ENCODE measurements at regions not wholly inside any gene's neighbourhood (a gene's known extent, or its start where the extent isn't known, plus 50 kb on each side); places are given as distances from the start of the nearest gene placed in this dataset.

DNA sequence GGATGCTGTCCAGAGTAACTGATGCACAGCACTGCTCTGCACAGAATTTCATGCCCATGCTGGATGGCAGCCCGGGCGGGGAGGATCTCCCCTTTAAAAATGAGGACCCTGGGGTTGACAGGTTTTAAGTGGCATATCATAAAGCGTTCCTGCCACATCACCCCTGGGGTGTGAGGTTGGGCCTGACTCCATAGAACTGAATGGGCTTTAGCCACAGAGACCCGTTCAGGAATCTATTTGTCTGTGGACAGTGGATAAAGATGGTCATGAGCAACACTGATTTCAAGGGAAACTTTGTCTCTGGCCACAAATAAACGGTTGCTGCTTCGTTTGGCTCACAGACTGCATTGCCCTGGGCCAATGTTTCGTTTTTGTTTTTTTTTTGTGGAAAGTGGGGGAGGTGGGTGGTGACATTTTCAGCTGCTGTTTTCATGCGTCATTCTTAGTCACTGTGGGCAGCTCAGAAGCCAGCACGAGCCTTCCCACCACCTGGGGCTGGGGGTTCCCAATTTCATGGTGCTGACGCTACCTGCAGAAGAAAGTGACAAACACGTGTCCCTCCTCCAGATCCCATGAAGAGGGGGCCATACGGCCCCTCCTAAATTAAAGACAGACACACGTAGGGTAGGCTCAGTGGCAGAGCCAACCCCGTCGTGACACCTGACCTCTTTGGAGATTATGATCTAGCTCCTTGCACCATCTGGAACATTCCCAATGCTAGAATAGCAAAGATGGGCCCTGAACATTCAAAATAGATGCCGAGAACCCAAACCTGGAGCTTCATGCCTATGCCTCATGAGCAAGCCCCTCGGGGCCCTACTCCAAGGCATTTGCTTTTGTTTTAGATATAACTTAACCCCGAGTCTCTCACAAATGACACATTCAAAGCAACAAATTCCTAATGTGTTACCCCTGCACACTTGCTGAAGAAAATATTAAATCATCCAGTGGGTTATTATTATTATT, 54.8 kb upstream of the PHF21B start:
- Histone ChIP-seq H3K4me3 (replicated peaks in 1 of 2; ENCODE audit: low read depth in 1 of 2, low read length in 2 of 2) (0 out of 4 replicates have a peak overlapping the region, but pooled peaks of 1 of the 2 experiments have one; percentile 7), H3K27ac (ENCODE audit: low read depth, low read length) (no peak overlapping the region), H3K79me2 (ENCODE audit: insufficient read depth, low read length) (no peaks in the 10 kb centered on the region), H3K4me2 (ENCODE audit: low read length) (peak overlapping the region; percentile 54), H3K36me3 (ENCODE audit: control insufficient read depth in 1 of 2, insufficient read depth in 2 of 2, low read length in 2 of 2) (no peaks in the 10 kb centered on the region), H3K9me3 (ENCODE audit: control insufficient read depth in 1 of 2, insufficient read depth in 1 of 2, low read depth in 1 of 2, low read length in 2 of 2) (no peaks in the 10 kb centered on the region), H4K20me1 (ENCODE audit: insufficient read depth) (no peaks in the 10 kb centered on the region), H3K9me2 (ENCODE audit: insufficient read depth) (no peaks in the 10 kb centered on the region), H3K9ac (ENCODE audit: low read length) (0 out of 2 replicates have a peak overlapping the region, but pooled peaks have one; percentile 6), H3K27me3 (ENCODE audit: insufficient read depth, low read length) (no peaks in the 10 kb centered on the region), H3K4me1 (ENCODE audit: control insufficient read depth in 1 of 2, insufficient read depth in 2 of 2, low read length in 2 of 2) (peaks cover 9 to 26% of the 10 kb centered on the region in 2 experiments), H2AFZ (ENCODE audit: low read depth, low read length, poor library complexity, severe bottlenecking) (peak overlapping the region; percentile 42)
- ChIA-PET POLR2A (no interaction called here), RAD21 (ENCODE audit: low non-redundant PET in 1 of 2, low total read pairs in 2 of 2, uncharacterized antibody in 2 of 2, unreplicated experiment in 2 of 2) (no interaction called here), CTCF (no interaction called here)
- DNase-seq (ENCODE audit: low read depth, low spot score) (no peak), ATAC-seq (peak; percentile 68)
- intact Hi-C loops (cut with micrococcal nuclease) = no loop called here
- BruUV-seq (replicated peaks) = no TSS peak
- peak; percentile 46; the same call in 1 of the 2 replicates for TF ChIP-seq EGR1 (IDR thresholded peaks at IDR 0.05; ENCODE audit: low read depth)
- no peak for TF ChIP-seq ZBTB33 (IDR thresholded peaks at IDR 0.05; ENCODE audit: extremely low read depth, insufficient replicate concordance, low read length)
- no peak for TF ChIP-seq ELF1 (IDR thresholded peaks at IDR 0.05; ENCODE audit: borderline replicate concordance, low read depth)
- TF ChIP-seq EZH2phosphoT487 (IDR thresholded peaks at IDR 0.05; ENCODE audit: borderline replicate concordance) = no peak
- no peak for TF ChIP-seq EZH2 (IDR thresholded peaks at IDR 0.05)
- 0 out of 2 replicates have a peak, but pooled peaks have one; percentile 31 for TF ChIP-seq JUND (IDR thresholded peaks at IDR 0.05)
- no peak for TF ChIP-seq ZNF274 (IDR thresholded peaks at IDR 0.05; ENCODE audit: low read depth, low read length)
- no peak for TF ChIP-seq POLR2AphosphoS5 (IDR thresholded peaks at IDR 0.05; ENCODE audit: low read depth, low read length)
- TF ChIP-seq REST (IDR thresholded peaks at IDR 0.05; ENCODE audit: low read depth) = no peak
- TF ChIP-seq, protein P1, sequence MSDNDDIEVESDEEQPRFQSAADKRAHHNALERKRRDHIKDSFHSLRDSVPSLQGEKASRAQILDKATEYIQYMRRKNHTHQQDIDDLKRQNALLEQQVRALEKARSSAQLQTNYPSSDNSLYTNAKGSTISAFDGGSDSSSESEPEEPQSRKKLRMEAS (IDR thresholded peaks at IDR 0.05) = peak; percentile 20; the same call in 1 of the 2 replicates
- TF ChIP-seq, protein P2, sequence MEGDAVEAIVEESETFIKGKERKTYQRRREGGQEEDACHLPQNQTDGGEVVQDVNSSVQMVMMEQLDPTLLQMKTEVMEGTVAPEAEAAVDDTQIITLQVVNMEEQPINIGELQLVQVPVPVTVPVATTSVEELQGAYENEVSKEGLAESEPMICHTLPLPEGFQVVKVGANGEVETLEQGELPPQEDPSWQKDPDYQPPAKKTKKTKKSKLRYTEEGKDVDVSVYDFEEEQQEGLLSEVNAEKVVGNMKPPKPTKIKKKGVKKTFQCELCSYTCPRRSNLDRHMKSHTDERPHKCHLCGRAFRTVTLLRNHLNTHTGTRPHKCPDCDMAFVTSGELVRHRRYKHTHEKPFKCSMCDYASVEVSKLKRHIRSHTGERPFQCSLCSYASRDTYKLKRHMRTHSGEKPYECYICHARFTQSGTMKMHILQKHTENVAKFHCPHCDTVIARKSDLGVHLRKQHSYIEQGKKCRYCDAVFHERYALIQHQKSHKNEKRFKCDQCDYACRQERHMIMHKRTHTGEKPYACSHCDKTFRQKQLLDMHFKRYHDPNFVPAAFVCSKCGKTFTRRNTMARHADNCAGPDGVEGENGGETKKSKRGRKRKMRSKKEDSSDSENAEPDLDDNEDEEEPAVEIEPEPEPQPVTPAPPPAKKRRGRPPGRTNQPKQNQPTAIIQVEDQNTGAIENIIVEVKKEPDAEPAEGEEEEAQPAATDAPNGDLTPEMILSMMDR (IDR thresholded peaks at IDR 0.05 in 2 of 3, conservative IDR thresholded peaks at IDR 0.05 in 1 of 3; ENCODE audit: borderline replicate concordance in 1 of 3, insufficient read depth in 1 of 3, low read depth in 2 of 3, low read length in 2 of 3) = no peak
- no peak for TF ChIP-seq YY1 (IDR thresholded peaks at IDR 0.05; ENCODE audit: extremely low read depth, insufficient replicate concordance, low read depth, low read length)
- no peak for TF ChIP-seq SIN3A (IDR thresholded peaks at IDR 0.05; ENCODE audit: low read depth)
- no peak for TF ChIP-seq ATF3 (IDR thresholded peaks at IDR 0.05)
- no peak for TF ChIP-seq ZFX (IDR thresholded peaks at IDR 0.05)
- no peak for TF ChIP-seq SRF (IDR thresholded peaks at IDR 0.05; ENCODE audit: low read depth)
- peak; percentile 34 for TF ChIP-seq SP1 (IDR thresholded peaks at IDR 0.05; ENCODE audit: low read depth)
- TF ChIP-seq FOSL1 (IDR thresholded peaks at IDR 0.05; ENCODE audit: low read depth) = peak; percentile 63
- no peak for TF ChIP-seq POLR2A (IDR thresholded peaks at IDR 0.05; ENCODE audit: borderline replicate concordance, extremely low read depth, insufficient read depth, insufficient read length)

Measured in HCT116 (cell line).